Neural cell (in vitro differentiated cells): ENCODE measurements at regions not wholly inside any gene's neighbourhood (a gene's known extent, or its start where the extent isn't known, plus 50 kb on each side); places are given as distances from the start of the nearest gene placed in this dataset.

Experiments used
- H2AFZ ChIP-seq: fragments of 200-600, 300-800 bp; sonication (generic), shearing (Covaris generic); 2 replicates; pipeline ENCODE4 v1.6.0; 2014; ENCODE audit warnings: low read depth, mild to moderate bottlenecking, antibody characterized with exemption, low read length, moderate library complexity
- H3F3A ChIP-seq: fragments of 200-600 bp; shearing (Covaris generic); 2 replicates; pipeline ENCODE4 v1.6.1; 2016; ENCODE audit warnings: mild to moderate bottlenecking, moderate library complexity, mixed read lengths, antibody characterized with exemption, low read length; ENCODE audit not compliant: insufficient read depth, poor library complexity, severe bottlenecking
- H3K27ac ChIP-seq: fragments of 200-600, 300-800 bp; sonication (generic), shearing (Covaris generic); 2 replicates; pipeline ENCODE4 v1.5.1; 2014; ENCODE audit warnings: mild to moderate bottlenecking, low read length, moderate library complexity
- H3K27me3 ChIP-seq: fragments of 300-800, 200-600 bp; sonication (generic), shearing (Covaris generic); 2 replicates; pipeline ENCODE4 v1.6.0; 2014; ENCODE audit warnings: mild to moderate bottlenecking, low read depth, low read length, moderate library complexity; ENCODE audit not compliant: insufficient read depth
- H3K36me3 ChIP-seq: fragments of 300-800, 200-600 bp; sonication (generic), shearing (Covaris generic); 2 replicates; pipeline ENCODE4 v1.5.1; 2014; ENCODE audit warnings: mild to moderate bottlenecking, antibody characterized with exemption, low read length, moderate library complexity; ENCODE audit not compliant: insufficient read depth
- H3K4me2 ChIP-seq: fragments of 300-800, 200-600 bp; sonication (generic), shearing (Covaris generic); 2 replicates; pipeline ENCODE4 v1.6.0; 2014; ENCODE audit warnings: mild to moderate bottlenecking, low read length
- H3K4me3 ChIP-seq: fragments of 300-800, 200-600 bp; sonication (generic), shearing (Covaris generic); 2 replicates; pipeline ENCODE4 v1.5.1; 2014; ENCODE audit warnings: mild to moderate bottlenecking, low read length, moderate library complexity
- H3K79me2 ChIP-seq: fragments of 200-600 bp; shearing (Covaris generic); replicated peaks from 2 replicates; pipeline ENCODE4 v1.6.0; 2014; ENCODE audit warnings: mild to moderate bottlenecking, low read length, moderate library complexity; ENCODE audit not compliant: insufficient read depth
- H3K9ac ChIP-seq: fragments of 300-800, 200-600 bp; sonication (generic), shearing (Covaris generic); 2 replicates; pipeline ENCODE4 v1.6.1; 2016; ENCODE audit warnings: mild to moderate bottlenecking, low read length, mixed read lengths
- H3K9me2 ChIP-seq: fragments of 200-600 bp; shearing (Covaris generic); 2 replicates; pipeline ENCODE4 v1.6.1; 2016; ENCODE audit warnings: mild to moderate bottlenecking, low read length, mixed read lengths; ENCODE audit not compliant: insufficient read depth
- H3K9me3 ChIP-seq: fragments of 200-600, 300-800 bp; sonication (generic), shearing (Covaris generic); 2 replicates; pipeline ENCODE4 v1.6.1; 2016; ENCODE audit warnings: mild to moderate bottlenecking, mixed run types, low read length, moderate library complexity, mixed read lengths
- H4K20me1 ChIP-seq: fragments of 200-600 bp; shearing (Covaris generic); 2 replicates; pipeline ENCODE4 v1.6.1; 2016; ENCODE audit warnings: mild to moderate bottlenecking, mixed run types; ENCODE audit not compliant: insufficient read depth
- MXI1 ChIP-seq: fragments of 450-650 bp; conservative IDR thresholded peaks from 2 replicates; pipeline ENCODE4 v1.6.1; 2014; ENCODE audit warnings: antibody characterized with exemption, mild to moderate bottlenecking; ENCODE audit not compliant: poor library complexity, severe bottlenecking
- REST ChIP-seq: IDR thresholded peaks from 2 replicates; pipeline ENCODE4 v1.6.1; 2012; ENCODE audit warnings: borderline replicate concordance
- SMC3 ChIP-seq: fragments of 450-650 bp; conservative IDR thresholded peaks from 2 replicates; pipeline ENCODE4 v1.6.1; 2014; ENCODE audit warnings: antibody characterized with exemption, mild to moderate bottlenecking, moderate library complexity; ENCODE audit not compliant: poor library complexity
- TAF1 ChIP-seq: IDR thresholded peaks from 2 replicates; pipeline ENCODE4 v1.6.1; 2012; ENCODE audit warnings: low read depth
- TF ChIP-seq, protein P1 (sequence below): fragments of 450-650 bp; IDR thresholded peaks from 2 replicates; pipeline ENCODE4 v1.5.1; 2014; ENCODE audit warnings: antibody characterized with exemption, mild to moderate bottlenecking, moderate library complexity; ENCODE audit not compliant: poor library complexity, severe bottlenecking

DNA sequence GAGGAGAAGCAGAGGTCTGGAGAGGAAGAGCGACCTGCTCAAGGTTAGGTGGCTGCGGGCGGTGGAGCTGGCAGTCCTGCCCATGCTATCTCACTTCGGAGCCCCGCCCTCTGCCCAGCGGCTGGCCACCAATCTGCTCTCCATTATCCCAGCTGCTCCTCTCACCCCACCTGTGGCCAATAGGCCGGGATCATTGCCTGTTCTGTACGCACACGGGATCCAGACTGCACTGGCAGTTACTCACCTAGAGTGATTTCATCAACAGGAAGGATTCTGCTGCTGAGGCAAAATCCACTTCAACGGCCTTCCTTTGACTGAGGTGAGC is 100.6 kb downstream of the TLE3 start:
- H4K20me1 ChIP-seq, result no peaks in the 10 kb centered on the region
- H3K9me3 ChIP-seq, result no peaks in the 10 kb centered on the region
- H3K4me3 ChIP-seq, result no peak overlapping the region
- no peaks in the 10 kb centered on the region for H3F3A ChIP-seq
- H3K9ac ChIP-seq, result no peak overlapping the region
- H3K36me3 ChIP-seq, result no peaks in the 10 kb centered on the region
- no peak overlapping the region for H3K4me2 ChIP-seq
- TF ChIP-seq REST, result no peak
- TF ChIP-seq TAF1, result no peak
- TF ChIP-seq, protein P1, sequence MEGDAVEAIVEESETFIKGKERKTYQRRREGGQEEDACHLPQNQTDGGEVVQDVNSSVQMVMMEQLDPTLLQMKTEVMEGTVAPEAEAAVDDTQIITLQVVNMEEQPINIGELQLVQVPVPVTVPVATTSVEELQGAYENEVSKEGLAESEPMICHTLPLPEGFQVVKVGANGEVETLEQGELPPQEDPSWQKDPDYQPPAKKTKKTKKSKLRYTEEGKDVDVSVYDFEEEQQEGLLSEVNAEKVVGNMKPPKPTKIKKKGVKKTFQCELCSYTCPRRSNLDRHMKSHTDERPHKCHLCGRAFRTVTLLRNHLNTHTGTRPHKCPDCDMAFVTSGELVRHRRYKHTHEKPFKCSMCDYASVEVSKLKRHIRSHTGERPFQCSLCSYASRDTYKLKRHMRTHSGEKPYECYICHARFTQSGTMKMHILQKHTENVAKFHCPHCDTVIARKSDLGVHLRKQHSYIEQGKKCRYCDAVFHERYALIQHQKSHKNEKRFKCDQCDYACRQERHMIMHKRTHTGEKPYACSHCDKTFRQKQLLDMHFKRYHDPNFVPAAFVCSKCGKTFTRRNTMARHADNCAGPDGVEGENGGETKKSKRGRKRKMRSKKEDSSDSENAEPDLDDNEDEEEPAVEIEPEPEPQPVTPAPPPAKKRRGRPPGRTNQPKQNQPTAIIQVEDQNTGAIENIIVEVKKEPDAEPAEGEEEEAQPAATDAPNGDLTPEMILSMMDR, result no peak
- TF ChIP-seq MXI1, result no peak
- no peak for TF ChIP-seq SMC3
- H2AFZ ChIP-seq, result no peak overlapping the region
- no peak overlapping the region for H3K27ac ChIP-seq
- H3K27me3 ChIP-seq, result no peaks in the 10 kb centered on the region
- no peaks in the 10 kb centered on the region for H3K9me2 ChIP-seq
- H3K79me2 ChIP-seq, result no peaks in the 10 kb centered on the region
